ENCODE measurements at regions not wholly inside any gene's neighbourhood (a gene's known extent, or its start where the extent isn't known, plus 50 kb on each side); places are given as distances from the start of the nearest gene placed in this dataset.

DNA sequence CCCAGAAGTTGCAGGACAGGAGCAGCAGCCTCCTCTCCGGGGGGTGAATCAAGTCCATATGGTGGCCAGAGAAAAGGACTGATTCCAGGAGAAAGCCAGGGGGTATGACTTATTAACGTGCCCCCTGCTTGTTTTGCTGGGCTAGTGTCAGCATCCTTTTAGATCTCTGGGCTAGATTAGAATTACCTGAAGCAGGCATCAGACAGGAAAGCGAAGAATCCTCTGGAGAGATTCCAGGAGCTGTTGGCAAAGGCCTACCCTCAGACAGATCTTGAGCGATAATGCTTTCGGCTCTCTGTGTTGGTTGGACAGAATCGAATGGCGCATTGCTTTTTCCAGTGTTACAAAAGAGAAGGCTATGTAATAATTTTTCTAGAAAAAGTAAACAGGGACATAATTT is 164.0 kb upstream of the GLI3 start:
- TF ChIP-seq, protein P1, sequence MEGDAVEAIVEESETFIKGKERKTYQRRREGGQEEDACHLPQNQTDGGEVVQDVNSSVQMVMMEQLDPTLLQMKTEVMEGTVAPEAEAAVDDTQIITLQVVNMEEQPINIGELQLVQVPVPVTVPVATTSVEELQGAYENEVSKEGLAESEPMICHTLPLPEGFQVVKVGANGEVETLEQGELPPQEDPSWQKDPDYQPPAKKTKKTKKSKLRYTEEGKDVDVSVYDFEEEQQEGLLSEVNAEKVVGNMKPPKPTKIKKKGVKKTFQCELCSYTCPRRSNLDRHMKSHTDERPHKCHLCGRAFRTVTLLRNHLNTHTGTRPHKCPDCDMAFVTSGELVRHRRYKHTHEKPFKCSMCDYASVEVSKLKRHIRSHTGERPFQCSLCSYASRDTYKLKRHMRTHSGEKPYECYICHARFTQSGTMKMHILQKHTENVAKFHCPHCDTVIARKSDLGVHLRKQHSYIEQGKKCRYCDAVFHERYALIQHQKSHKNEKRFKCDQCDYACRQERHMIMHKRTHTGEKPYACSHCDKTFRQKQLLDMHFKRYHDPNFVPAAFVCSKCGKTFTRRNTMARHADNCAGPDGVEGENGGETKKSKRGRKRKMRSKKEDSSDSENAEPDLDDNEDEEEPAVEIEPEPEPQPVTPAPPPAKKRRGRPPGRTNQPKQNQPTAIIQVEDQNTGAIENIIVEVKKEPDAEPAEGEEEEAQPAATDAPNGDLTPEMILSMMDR (IDR thresholded peaks at IDR 0.05), result no peak
- TF ChIP-seq POLR2A (IDR thresholded peaks at IDR 0.05), result no peak
